ENCODE measurements at regions not wholly inside any gene's neighbourhood (a gene's known extent, or its start where the extent isn't known, plus 50 kb on each side); places are given as distances from the start of the nearest gene placed in this dataset.

DNA sequence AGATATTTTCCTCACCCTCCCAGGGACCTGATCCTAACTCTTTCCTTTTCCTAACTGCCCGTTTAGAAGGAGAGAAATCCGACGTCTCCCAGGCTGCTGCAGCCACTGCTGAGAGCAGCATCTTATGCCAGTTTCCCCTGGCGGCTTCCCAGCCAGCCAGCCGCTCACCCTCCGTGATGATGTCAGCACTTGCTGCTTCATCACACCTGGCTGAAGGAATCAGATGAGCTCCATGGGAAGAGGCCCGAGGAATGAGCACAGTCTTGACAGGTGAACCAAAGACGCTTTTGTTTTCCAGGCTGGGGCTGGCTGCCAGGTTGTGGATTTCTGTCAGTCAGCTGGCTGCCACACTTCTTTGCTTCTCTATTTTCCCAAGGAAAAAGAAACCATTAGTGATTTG is 445.1 kb upstream of the RBMS3 start:
- intact Hi-C loops (cut with micrococcal nuclease; ENCODE audit: unreplicated experiment) = no loop called here

DNA sequence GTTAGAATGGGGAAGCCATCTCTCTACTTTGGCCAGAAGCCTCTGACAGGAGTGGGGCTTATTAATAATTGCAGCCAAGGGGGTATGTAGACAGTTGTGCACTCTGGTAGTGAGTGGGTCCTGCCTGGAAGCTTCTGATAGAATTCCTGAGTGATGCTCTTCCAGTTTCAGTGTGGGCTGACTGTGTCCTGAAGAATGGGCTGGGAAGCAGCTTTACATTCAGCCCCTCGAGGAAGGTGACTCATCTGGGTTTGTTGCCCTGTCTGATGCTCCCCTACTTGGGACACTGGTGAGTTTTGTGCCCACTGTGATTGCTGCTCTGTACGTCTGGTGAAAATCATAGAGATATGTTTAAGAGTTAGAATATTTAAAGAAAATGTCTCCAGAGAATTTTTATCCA is 444.7 kb upstream of the RBMS3 start:
- intact Hi-C loops (cut with micrococcal nuclease; ENCODE audit: unreplicated experiment) (no loop called here), in situ Hi-C loops (cut with HindIII; ENCODE audit: low pct_unique_long_range_greater_than_20kb, low sequenced_read_pairs) (no loop called here)
- BruUV-seq (replicated peaks) = no TSS peak
- H3K27ac ChIP-seq (ENCODE audit: low read length) = no peak overlapping the region
- ChIA-PET CTCF (no interaction called here), POLR2A (no interaction called here)
- H3K4me3 ChIP-seq (ENCODE audit: low read depth in 2 of 2, low read length in 2 of 2) = no peak overlapping the region
- TF ChIP-seq TCF7L2 (IDR thresholded peaks at IDR 0.05; ENCODE audit: low read depth, low read length) (no peak), POLR2AphosphoS5 (IDR thresholded peaks at IDR 0.05; ENCODE audit: low read depth, low read length) (no peak), SIN3A (IDR thresholded peaks at IDR 0.05; ENCODE audit: borderline replicate concordance, insufficient read depth, low read depth, low read length) (no peak)
- TF ChIP-seq, protein P1, sequence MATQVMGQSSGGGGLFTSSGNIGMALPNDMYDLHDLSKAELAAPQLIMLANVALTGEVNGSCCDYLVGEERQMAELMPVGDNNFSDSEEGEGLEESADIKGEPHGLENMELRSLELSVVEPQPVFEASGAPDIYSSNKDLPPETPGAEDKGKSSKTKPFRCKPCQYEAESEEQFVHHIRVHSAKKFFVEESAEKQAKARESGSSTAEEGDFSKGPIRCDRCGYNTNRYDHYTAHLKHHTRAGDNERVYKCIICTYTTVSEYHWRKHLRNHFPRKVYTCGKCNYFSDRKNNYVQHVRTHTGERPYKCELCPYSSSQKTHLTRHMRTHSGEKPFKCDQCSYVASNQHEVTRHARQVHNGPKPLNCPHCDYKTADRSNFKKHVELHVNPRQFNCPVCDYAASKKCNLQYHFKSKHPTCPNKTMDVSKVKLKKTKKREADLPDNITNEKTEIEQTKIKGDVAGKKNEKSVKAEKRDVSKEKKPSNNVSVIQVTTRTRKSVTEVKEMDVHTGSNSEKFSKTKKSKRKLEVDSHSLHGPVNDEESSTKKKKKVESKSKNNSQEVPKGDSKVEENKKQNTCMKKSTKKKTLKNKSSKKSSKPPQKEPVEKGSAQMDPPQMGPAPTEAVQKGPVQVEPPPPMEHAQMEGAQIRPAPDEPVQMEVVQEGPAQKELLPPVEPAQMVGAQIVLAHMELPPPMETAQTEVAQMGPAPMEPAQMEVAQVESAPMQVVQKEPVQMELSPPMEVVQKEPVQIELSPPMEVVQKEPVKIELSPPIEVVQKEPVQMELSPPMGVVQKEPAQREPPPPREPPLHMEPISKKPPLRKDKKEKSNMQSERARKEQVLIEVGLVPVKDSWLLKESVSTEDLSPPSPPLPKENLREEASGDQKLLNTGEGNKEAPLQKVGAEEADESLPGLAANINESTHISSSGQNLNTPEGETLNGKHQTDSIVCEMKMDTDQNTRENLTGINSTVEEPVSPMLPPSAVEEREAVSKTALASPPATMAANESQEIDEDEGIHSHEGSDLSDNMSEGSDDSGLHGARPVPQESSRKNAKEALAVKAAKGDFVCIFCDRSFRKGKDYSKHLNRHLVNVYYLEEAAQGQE (IDR thresholded peaks at IDR 0.05; ENCODE audit: insufficient read depth in 1 of 2, low read depth in 2 of 2, low read length in 1 of 2) = no peak
- TF ChIP-seq, protein P2, sequence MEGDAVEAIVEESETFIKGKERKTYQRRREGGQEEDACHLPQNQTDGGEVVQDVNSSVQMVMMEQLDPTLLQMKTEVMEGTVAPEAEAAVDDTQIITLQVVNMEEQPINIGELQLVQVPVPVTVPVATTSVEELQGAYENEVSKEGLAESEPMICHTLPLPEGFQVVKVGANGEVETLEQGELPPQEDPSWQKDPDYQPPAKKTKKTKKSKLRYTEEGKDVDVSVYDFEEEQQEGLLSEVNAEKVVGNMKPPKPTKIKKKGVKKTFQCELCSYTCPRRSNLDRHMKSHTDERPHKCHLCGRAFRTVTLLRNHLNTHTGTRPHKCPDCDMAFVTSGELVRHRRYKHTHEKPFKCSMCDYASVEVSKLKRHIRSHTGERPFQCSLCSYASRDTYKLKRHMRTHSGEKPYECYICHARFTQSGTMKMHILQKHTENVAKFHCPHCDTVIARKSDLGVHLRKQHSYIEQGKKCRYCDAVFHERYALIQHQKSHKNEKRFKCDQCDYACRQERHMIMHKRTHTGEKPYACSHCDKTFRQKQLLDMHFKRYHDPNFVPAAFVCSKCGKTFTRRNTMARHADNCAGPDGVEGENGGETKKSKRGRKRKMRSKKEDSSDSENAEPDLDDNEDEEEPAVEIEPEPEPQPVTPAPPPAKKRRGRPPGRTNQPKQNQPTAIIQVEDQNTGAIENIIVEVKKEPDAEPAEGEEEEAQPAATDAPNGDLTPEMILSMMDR (IDR thresholded peaks at IDR 0.05) = no peak
- DNase-seq (ENCODE audit: low read depth, low spot score) (no peak), ATAC-seq (no peak)
- H3K4me1 ChIP-seq (ENCODE audit: control insufficient read depth, insufficient read depth, low read length) = no peaks in the 10 kb centered on the region
- no peaks in the 10 kb centered on the region for H3K27me3 ChIP-seq (ENCODE audit: control insufficient read depth, insufficient read depth, low read length)
- no peaks in the 10 kb centered on the region for H3K36me3 ChIP-seq (ENCODE audit: control insufficient read depth, insufficient read depth, low read length)
- H3K9me3 ChIP-seq (ENCODE audit: control insufficient read depth, insufficient read depth, low read depth, low read length) = no peaks in the 10 kb centered on the region

More for the DNA sequence above, 445.1 kb upstream of the RBMS3 start:
- no TSS peak for BruUV-seq (replicated peaks)
- Histone ChIP-seq H3K36me3 (ENCODE audit: control insufficient read depth, insufficient read depth, low read length) (no peaks in the 10 kb centered on the region), H3K27me3 (ENCODE audit: control insufficient read depth, insufficient read depth, low read length) (no peaks in the 10 kb centered on the region), H3K27ac (ENCODE audit: low read length) (no peak overlapping the region), H3K4me3 (ENCODE audit: low read depth in 2 of 2, low read length in 2 of 2) (no peak overlapping the region), H3K9me3 (ENCODE audit: control insufficient read depth, insufficient read depth, low read depth, low read length) (no peaks in the 10 kb centered on the region), H3K4me1 (ENCODE audit: control insufficient read depth, insufficient read depth, low read length) (no peaks in the 10 kb centered on the region)
- CTCF ChIA-PET = no interaction called here
- POLR2A ChIA-PET = no interaction called here
- ATAC-seq = no peak
- DNase-seq (ENCODE audit: low read depth, low spot score) = no peak
- in situ Hi-C loops (cut with HindIII; ENCODE audit: low pct_unique_long_range_greater_than_20kb, low sequenced_read_pairs) = no loop called here
- TF ChIP-seq, protein P1 (IDR thresholded peaks at IDR 0.05; ENCODE audit: insufficient read depth in 1 of 2, low read depth in 2 of 2, low read length in 1 of 2) = no peak
- TF ChIP-seq, protein P2 (IDR thresholded peaks at IDR 0.05) = no peak
